GM18505 (cell line): ENCODE measurements at regions not wholly inside any gene's neighbourhood (a gene's known extent, or its start where the extent isn't known, plus 50 kb on each side); places are given as distances from the start of the nearest gene placed in this dataset.

ENCODE experiments used
- ATAC-seq: cut with Tn5 transposase; IDR thresholded peaks from one replicate; pipeline ENCODE4 v1.9.1; 2021; ENCODE audit not compliant: unreplicated experiment
- POLR2A ChIP-seq: IDR thresholded peaks from 4 replicates; pipeline ENCODE4 v1.6.1; 2011; ENCODE audit warnings: borderline replicate concordance; ENCODE audit not compliant: insufficient read depth, insufficient read length; ENCODE audit errors: extremely low read depth

GRCh38 chr9:79778581-79778980 lies 206.8 kb downstream of the TLE4 start:
- no peak for TF ChIP-seq POLR2A

GRCh38 chr9:79776581-79776980 lies 204.8 kb downstream of the TLE4 start:
- no peak for ATAC-seq

More at GRCh38 chr9:79778581-79778980, 206.8 kb downstream of the TLE4 start:
- no peak for ATAC-seq

More at GRCh38 chr9:79776581-79776980, 204.8 kb downstream of the TLE4 start:
- TF ChIP-seq POLR2A = no peak
